GM11168 (cell line): ENCODE measurements at regions not wholly inside any gene's neighbourhood (a gene's known extent, or its start where the extent isn't known, plus 50 kb on each side); places are given as distances from the start of the nearest gene placed in this dataset.
"Not testable (repeated sequence)": the region's sequence is repeated elsewhere in the genome, so short reads cannot be mapped to it uniquely, and the experiment has no call there.

Source experiments
- in situ Hi-C: fragments of 300-500 bp; cut with MboI; formaldehyde crosslinking; loops from one replicate; pipeline ENCODE4 v1.12.0; 2022; ENCODE audit warnings: low sequenced_read_pairs; ENCODE audit not compliant: unreplicated experiment

- in situ Hi-C loops: no loop called here
These were observed 120.4 kb downstream of the ZNF608 start for GRCh38 chr5:124626053-124626452.

GRCh38 chr5:124623265-124623664 is 123.2 kb downstream of the ZNF608 start:
- in situ Hi-C loops: no loop called here

GRCh38 chr5:124622851-124623250 is 123.6 kb downstream of the ZNF608 start:
- in situ Hi-C loops: no loop called here

DNA sequence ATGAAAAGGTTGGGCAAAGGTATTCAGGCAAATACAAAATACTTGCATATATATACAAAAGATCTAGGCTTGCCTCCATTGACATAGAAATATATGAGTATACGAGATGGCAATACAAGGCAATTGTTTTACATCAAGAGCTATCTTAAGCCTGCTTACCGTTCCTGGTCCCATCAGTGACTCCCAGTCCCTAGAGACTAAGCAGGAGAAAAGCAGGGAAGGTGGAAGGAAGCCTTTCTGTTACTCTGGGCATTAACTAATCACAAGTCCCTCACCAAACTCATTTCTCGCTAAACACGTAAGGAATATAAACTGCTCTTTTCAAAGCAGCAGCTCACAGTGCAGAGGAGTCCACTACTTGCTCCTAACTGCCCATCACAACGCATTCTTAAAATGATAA is 125.2 kb downstream of the ZNF608 start:
- in situ Hi-C loops: no loop called here

DNA sequence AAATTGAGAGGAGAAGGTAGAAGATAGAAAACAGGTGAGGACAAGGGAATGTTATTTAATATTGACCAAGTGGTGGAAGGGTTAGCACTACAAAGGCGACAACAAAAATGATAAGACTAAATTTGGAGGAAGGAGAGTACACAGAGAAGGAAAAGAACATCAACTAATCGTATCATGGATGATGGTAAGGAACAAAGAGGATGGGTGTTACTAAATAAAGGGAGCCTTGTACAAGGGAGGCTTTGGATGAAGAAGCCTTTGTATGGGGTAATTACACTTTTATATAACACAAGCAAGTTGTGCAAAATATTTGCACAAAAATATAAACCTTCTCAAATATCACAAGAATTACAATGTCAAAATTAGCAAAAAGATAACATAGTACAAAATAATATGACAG is 125.7 kb downstream of the ZNF608 start:
- in situ Hi-C loops: no loop called here

DNA sequence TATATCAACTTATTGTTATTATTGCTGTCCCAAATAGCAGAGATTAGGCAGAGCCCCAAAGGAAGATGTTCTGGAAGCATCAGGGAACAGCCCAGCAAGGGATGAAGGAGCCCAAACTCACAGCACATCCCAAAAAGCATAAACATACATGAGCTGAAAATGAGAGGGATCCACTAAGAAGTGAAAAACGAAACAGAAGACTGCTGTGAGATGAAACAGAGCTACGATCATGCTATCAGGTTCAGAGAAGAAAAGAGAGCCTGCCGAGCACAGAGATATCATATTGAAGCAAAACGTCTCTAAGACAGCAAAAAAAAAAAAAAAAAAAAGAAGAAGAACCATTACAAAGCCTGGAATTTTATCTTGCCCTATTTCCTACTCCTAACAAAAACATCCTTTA is 127.3 kb downstream of the ZNF608 start:
- in situ Hi-C loops: no loop called here

DNA sequence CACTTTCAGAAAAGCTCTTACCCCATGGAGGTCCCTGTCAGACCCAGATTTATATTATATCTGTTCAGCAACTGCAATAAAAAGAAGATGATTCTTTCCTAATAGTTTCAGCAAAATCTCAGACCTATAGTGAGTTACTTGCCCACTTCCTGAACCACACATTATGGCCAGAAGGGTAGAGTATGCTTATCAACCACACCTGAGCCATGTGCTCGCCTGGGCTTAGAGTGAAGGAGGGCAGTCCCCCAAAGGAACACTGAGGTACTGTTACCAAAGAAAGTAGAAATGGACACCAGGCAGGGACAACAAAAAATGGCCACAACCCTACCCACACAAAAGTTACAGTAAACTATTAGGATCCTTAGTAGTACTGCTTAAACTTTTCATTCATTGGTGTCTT is 128.7 kb downstream of the ZNF608 start:
- in situ Hi-C loops: no loop called here

GRCh38 chr5:124614836-124615385 is 131.5 kb downstream of the ZNF608 start:
- in situ Hi-C loops: no loop called here

- in situ Hi-C loops: no loop called here
These were observed 132.3 kb downstream of the ZNF608 start for GRCh38 chr5:124614105-124614504.

DNA sequence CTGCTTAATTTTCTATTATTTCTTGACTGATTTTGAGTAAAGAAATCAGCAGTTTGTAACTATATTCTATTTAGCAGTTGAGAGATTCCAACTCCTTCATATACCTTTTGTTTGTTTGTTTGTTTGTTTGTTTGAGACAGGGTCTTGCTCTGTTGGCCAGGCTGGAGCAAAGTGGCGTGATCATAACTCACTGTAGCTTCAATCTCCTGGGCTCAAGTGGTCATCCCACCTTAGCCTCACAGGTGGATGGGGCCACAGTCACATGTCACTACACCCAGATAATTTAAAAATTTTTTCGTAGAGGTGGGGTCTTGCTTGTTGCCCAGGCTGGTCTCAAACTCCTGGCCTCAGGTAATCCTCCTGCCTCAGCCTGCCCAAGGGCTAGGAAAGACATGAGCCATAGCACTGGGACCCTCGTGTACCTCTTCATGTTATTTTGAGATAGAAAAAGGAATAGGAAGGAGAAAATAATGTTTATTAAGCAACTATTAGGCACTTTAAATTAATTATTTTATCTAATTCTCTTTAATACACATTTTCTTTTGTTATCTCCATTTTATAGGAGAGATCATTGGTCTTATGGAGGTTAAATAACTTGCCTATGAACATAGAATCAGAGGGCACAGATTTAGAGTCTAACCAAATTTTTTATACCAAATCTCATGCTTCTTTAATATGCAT is 133.0 kb downstream of the ZNF608 start:
- in situ Hi-C loops: no loop called here

DNA sequence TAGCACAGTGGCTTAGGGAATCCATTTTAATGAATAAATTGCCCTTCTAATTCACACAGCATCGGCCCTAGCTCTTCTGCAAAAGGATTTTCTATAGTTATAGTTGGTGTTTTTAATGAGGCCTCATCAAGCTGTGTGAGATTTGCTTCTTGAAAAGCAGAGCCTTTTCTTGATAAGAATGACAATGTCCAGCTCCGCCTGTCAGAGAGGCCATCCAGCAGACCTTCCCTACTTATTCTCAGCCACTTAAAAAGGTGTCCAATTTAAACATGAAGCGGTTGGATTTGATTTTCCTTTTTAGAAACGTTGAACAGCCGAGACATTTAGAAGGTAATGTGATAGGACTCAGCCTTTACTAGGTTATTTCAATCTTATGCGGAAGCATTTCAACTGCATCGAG is 134.4 kb downstream of the ZNF608 start:
- in situ Hi-C loops: no loop called here

DNA sequence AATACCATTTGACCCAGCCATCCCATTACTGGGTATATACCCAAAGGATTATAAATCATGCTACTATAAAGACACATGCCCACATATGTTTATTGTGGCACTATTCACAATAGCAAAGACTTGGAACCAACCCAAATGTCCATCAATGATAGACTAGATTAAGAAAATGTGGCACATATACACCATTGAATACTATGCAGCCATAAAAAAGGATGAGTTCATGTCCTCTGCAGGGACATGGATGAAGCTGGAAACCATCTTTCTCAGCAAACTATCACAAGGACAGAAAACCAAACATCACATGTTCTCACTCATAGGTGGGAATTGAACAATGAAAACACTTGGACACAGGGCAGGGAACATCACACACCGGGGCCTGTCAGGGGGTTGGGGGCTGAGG is 135.2 kb downstream of the ZNF608 start:
- in situ Hi-C loops: not testable (repeated sequence)

DNA sequence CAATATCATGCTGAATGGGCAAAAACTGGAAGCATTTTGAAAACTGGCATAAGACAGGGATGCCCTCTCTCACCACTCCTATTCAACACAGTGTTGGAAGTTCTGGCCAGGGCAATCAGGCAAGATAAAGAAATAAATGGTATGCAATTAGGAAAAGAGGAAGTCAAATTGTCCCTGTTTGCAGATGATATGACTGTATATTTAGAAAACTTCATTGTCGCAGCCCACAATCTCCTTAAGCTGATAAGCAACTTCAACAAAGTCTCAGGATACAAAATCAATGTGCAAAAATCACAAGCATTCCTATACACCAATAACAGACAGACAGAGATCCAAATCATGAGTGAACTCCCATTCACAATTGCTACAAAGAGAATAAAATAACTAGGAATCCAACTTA is 136.8 kb downstream of the ZNF608 start:
- in situ Hi-C loops: not testable (repeated sequence)

GRCh38 chr5:124606543-124606942 is 139.9 kb downstream of the ZNF608 start:
- in situ Hi-C loops: no loop called here

DNA sequence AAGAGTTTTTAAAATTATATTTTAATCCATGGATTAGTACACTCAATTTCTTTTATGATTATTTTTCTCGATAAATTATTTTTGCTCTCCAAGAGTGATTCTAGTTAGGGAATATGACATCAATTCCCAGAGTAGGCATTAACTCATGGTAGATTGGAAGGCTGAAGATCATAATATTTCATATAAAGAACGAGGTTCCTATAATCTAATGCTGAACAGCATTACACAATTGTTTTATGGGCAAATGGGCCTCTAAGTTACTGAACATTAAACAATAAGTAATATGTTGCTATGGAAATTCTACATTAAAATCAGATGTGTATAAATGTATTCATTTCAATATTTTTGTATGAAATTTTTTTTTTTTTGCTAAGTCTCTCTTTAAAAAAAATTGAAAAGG is 140.3 kb downstream of the ZNF608 start:
- in situ Hi-C loops: no loop called here

DNA sequence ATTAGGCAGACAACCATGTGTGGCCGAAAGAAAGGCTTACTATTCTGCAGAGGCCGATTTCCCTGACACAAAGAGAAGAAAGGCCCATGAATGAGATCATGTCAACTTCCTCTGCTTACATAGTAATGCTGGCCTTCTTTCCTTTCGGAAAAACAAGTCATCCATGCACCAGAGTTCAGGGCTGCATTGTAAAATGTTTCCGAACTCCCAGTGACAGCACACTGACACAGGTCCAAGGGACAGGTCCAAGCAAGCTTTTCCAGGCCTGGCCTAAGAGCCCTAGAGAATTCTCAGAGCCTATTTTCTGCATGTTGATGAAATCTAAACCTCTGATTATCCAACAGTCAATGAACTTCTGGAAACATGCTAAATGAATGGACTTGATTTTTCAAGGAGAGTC is 140.9 kb downstream of the ZNF608 start:
- in situ Hi-C loops: no loop called here

DNA sequence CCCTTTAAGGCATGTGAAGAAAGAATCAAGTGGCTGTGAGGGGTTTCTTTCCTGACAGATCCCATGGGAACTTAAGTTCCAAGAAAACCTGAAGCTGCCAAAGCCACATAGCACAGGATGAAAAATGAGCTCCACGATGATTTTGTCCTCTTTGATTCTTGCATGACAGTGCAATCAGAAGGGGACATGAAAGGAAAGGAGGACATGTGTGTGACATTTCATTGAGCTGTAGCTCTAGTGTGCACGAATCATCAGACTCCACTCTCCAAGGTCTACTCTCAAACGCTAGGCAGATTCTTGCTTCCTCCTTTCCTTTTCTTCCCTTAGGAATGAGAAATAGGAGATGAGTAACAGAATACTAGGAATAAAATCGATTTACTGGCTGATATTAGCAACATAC is 142.0 kb downstream of the ZNF608 start:
- in situ Hi-C loops: no loop called here

DNA sequence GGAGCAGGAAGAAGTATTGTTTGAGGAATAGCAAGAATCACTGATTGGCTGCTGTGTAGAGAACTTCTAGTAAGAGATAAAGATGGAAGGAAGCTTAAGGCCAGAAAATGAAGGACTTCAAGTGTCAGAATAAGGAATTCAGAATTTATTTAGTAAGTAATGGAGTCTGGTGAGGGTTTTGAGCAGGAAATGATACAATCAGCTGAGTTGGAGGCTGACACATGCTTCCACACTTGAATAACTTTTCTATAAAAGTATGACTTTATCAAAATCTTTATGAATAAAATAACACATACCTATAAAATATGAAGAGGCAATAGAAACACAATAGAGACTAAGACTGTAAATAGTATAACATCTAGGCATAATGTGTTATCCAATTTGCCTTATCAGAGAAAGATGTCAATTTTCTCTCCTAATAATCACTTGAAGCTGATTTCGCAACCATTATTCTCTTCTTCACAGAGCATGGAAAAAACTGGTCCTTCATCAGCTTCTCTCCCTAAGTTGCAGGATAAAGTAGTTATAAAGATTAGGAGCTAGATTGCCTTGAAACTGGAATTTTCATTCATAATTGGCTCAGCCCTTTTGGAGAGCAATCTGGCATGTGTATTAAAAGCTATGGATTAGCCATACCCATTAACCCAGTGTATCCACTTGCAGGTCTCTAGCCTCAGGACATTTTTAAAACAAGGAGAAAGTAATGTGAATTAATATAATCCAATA is 143.4 kb downstream of the ZNF608 start:
- in situ Hi-C loops: no loop called here

- in situ Hi-C loops: no loop called here
These were observed 147.1 kb downstream of the ZNF608 start for GRCh38 chr5:124599028-124599973.

DNA sequence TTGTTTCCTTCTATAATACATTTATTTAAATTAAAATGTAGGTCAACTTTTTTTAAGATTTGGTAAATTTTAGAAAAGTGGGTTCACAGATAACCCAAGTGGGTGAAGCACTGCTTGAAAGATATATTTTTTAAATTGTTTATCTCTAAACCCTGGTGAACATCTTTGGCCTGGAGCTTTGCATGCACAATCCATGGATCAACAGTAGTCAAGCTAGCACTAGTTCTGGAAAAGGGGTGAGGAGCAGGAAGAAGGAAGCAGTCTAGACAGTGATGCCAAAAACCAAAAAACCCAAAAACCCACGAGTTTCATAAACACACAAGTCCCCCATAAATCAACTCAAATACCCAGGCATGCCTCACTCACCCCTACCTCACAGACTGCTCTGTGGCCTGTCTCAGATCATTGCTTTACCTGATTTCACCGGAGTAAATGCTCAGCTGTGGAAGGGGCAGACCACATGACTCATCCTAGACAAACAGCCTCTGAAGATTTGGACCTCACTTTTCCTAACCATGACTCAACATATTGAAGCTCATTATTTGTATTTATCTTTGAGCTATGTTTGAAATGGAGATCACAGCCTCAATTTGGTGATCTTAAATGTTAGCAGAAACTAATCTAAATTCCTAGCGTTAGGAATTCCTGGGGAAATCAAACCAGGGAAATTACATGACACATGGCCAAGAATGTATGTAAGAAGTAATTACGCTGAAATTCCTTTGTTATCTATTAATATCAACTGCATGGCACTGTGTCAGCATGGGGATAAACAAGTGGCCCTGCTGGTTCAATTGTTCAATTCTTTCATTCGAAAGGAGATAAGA is 149.6 kb downstream of the ZNF608 start:
- in situ Hi-C loops: no loop called here
